GM18517 (cell line): ENCODE measurements at regions not wholly inside any gene's neighbourhood (a gene's known extent, or its start where the extent isn't known, plus 50 kb on each side); places are given as distances from the start of the nearest gene placed in this dataset.

Experiments
- ATAC-seq: cut with Tn5 transposase; IDR thresholded peaks from one replicate; pipeline ENCODE4 v1.9.1; 2021; ENCODE audit warnings: mild to moderate bottlenecking, moderate library complexity; ENCODE audit not compliant: unreplicated experiment

DNA sequence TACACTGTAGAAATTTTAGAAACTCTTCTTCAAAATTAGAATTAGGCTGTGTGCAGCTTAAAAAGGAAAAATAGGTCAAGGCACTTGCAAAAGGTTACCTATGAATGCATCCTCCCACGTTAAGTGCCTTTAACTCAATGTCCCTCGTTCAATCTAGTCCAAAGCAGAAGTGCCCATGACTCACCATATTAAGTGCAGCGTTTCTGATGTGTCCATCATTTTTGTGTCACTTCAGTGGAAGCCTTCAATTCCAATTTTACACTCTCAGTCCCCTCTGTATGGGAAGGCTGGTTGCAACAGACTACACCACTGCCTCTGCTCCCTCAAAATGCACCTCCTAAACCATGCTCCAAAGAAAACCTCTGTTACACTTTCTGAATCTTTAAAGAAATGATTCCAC is 53.4 kb downstream of the FOXB1 start:
- no peak for ATAC-seq

DNA sequence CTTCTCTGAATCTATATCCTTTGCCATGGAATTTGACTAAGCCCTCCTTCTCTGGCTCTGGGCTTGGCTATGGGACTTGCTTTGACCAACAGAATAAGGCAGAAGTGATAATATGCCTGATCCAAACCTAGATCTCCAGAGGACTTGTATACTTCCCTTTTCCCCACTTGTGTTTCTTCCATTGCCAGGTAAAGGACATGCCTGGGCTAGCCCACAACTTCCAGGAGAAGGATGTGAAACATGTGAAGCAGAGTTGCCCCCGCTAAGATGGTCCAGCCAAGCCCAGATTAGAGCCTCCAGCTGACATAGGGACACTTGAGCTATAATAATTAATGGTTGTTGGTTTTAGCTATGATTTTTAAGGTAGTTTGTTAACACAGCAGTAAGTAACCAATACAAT is 55.1 kb downstream of the FOXB1 start:
- ATAC-seq = no peak

DNA sequence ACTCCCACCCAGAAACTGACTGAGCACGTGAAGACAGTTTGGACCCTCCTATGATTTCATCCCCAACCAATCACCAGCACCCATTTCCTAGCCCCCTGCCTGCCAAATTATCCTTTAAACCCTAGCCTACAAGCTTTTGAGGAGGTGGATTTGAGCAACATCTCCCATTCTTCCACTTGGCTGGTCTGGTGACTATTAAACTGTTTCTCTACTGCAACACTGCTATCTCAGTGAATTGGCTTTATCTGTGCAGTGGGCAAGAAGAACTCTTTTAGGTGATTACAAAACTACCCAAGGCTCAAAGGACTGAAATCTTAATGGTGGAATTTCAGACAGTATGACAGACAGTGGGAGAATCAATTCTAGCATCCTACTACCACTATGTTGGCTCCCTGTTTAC is 57.6 kb downstream of the FOXB1 start:
- no peak for ATAC-seq

DNA sequence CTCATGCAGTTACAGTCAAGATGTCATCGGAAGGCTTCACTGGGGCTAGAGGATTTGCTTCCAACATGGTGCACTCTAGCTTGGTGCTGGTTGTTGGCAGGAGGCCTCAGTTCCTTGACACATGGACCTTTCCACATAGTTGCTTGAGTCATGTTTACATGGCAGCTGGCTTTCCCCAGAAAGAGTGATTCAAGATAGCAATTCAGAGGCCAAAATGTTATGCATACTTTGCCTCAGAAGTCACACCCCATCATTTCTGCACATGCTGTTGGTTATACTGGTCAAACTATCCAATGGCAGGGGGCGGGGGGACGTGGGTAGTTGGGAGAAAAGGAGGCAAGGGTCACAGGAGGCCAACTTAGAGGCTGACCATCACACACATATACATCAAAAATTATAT is 58.7 kb downstream of the FOXB1 start:
- no peak for ATAC-seq

DNA sequence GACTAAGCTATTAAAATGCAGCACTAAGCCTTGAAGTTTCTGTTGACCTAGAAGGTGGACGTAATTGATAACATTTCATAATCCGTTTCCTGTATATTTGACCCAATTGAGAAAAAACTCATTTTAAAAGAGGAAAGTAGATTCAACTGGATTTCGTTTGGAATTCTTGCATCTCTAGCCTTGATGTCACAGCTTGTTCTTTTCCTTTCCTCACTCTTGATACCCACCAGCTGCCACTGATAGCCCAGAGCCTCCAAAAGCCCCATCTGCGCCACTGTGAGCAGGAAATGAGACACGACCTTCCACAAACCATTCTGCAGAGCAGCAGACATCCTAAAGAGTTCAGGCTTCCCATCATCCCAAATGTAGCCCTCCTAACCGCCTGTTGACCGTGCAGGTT is 61.8 kb downstream of the FOXB1 start:
- no peak for ATAC-seq

DNA sequence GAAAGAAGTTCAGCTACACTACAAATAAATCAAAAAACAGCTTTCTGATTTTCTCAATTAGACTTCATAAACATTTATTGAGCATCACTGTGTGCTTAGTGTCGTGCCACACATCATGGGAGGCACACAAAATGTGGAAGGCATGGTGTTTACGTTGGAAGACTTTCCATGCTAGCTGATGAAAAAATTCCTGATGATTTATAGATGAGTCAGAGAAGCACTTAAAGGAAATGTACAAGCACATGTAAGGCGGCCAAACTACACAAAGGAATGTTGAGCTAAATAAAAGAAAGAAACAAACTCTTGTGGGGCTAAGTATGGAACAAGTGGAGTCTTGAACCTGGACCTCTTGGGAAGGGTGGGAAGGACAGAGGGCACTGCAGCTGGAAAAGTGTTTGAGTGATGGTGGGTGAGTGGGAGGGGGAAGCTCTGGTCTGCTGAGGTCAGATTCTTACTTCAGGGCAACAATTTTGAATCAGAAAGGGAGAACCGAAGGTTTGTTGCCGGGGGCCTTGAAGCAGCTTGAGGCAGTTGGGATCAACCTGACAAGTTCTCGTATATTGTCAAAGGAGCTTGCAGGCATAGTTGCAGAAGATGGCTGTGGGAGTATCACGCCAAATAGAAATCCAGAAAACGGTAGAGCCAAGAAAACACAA is 66.9 kb downstream of the FOXB1 start:
- ATAC-seq = no peak

DNA sequence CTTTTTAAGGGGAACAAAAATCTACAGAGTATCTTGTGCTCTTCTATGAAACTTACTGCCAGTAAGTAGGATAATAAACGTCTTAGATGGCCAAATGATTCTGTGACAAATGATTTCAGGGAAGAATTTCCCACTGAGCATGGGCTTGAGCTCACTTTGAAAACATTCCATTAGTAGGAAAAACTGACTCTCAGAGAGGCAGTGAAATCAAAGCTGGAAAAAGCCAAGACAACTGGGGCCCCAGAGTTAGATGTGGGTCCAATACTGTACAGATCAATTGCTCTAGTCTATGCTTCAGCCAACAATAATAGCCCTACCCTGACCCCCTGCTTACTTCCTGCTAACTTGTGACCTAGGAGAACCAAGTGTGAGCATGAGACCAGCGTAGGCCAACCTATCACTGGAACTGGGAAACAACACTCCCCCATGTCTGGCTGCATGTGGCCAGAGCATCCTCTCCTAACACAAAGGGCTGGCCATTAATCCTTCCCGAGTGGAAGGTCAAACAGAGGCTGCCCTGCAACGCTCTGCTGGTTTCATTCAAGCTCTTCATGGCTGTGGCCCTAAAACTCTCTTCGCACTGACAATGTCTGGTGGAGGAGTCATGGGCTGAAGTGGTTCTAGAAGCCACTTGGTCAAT is 68.8 kb downstream of the FOXB1 start:
- ATAC-seq = no peak

DNA sequence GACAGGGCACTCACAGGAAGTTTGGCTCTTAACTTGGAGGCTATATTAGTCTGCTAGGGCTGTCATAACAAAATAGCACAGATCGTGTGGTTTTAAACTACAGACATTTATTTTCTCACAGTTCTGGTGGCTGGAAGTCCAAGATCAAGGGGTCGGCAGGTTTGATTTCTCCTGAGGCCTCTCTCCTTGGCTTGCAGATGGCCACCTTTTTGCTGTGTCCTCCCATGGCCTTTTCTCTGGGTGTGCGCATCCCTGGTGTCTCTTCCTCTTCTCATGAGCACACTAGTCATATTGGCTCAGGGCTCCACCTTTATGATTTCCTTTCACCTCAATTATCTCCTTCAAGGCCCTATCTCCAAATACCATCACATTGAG is 69.3 kb downstream of the FOXB1 start:
- ATAC-seq = no peak

DNA sequence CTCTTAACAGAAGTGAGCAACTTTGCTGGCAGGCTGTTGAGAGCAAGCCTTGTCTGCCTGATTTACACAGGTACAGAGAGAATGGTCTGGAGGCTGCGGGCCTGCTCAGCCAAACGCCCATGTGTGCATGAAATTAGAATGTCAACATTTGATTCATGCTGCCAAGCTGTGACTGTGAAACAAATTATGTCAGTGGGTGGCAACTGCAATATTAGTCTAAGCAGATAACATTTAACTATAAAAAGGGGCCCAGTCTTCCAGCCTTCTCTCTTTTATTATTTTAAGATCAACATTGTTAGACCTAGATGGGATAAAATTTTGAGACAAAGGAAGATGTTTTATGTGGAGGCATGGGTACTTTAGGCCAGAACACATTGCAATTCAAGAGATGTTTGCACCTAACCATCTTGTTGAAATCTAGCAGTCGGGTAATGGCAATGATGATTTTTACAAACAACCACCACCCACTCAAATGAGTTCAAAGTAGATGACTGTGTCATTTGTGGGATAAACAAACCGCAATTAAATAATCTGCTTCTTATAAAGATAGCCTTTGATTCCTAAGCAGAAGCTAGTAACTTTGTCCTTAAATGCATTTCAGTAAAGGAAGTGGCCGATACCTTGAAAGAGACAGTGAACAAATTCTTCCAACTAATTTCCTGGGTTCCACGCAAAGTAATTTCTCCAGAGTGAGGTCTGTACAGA is 70.2 kb downstream of the FOXB1 start:
- no peak for ATAC-seq

DNA sequence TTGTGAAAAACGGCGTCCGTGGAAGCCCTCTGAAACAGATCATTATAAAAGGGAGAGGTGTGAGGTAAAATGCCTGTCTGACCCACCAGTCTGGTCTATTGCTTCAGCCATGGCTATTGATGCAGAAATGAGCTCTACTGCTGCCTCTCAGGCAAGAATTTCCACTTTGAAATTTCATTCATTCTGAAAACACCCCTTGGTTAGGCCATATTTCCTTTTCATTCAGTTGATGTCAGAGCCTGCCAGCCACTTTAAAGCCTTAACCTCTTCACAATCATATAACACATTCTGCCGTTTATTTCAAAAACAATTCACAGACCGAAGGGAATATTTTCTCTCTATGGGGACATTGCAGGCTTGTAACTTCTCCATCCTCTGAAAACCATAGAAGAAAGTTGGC is 71.9 kb downstream of the FOXB1 start:
- no peak for ATAC-seq

DNA sequence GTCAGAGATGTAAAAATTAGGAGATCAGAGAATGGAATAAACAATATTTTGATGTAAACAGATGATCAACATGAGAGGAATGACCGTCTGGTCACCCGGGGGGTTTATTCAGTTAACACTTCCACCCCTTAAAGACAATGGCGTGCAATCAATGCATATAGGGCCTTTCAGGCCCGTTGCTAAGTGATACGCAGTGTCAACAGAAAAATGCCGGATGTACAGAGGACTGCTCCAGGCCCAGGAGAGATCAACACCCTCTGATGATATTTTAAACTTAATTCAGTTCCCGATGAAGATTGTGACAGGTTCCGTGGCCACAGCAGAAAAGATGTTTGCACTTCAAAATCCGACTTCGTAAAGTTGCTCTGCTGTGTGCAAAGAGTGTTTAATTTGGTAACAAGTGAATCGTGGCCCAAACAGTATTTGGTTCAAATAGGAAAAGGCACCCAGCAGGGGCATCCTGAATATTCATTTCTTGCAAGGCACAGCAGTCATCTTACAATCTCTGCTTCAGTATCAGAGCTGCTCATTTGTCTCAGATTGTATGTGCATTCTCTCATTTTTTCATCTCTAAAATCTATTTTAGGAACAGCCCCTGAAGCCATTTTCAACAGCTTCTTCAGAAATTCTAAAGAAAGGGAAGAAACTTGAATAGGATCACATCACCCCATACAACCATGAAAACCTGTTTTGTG is 72.6 kb downstream of the FOXB1 start:
- ATAC-seq = no peak

DNA sequence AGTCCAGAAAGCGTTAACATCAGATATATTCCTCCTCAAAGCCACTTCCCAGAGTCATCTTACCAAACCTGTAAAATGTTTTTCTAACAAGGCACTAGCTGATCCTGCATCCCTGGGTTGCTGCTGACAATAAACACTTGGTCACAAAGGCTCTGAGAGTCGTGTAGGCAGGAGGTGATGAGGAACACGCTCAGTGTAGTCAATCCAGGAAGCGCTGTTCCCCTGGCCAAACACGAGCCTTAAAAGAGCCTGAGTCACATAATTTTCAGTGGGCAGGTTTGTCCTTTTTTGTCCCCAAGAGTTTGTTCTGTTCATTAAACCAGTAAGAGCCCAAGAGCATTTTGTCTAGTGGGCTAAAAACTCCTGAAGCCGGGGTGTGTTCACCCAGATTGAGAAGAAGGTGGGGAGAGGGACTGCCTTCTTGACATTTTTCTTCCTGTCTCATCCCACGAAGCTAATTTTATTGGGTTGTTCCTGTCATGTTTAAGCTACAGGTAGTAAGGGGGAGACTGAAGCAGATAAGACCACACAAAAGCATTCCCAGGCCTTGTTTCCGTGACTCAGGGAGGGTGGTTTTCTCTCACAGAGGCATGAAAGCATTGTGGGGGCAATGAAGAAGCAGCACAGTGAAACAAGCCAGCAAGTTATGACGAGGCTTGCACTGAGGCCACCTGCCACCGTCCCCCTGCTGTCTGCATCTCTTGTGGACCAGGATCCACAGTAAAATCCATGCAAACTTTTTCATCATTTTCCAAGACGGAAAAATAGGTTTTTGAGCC is 73.7 kb downstream of the FOXB1 start:
- ATAC-seq = no peak

DNA sequence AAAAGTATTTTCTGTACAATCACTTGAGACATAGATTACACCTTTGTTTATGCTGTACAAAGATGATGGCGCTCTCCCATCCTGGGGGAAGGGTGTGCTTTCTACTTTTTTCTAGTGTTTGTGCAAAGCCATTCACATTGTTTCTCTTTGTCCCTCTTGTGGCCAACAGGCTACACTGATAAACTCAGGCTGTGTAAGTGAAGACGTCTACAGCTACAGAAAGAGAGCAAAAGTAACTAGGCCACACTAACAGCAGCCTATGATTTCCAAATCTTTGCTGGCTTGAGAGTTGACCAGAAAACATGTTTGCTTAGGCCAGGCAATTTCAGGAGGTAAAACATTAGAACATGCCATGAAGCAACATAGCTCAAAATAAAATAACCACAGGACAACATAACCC is 75.1 kb downstream of the FOXB1 start:
- no peak for ATAC-seq

DNA sequence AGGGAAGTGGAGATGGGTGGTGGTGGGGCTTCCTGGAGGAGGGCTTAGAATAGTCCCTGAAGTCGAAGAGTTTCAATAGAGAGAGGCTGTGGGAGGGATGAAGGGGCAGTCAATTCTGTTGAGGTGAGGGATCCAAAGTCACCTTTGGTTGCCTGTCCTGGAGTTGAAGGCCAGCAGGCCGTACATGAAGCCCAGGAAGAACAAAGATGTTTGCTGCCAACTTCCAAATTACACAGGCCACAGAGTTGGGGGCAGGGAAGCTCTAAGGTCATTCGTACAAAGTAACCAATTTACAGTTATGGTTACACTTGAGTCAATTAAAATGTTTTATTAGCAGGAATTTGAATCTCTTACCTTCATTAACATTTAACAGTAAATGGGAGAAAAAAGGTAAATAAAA is 77.9 kb downstream of the FOXB1 start:
- no peak for ATAC-seq

DNA sequence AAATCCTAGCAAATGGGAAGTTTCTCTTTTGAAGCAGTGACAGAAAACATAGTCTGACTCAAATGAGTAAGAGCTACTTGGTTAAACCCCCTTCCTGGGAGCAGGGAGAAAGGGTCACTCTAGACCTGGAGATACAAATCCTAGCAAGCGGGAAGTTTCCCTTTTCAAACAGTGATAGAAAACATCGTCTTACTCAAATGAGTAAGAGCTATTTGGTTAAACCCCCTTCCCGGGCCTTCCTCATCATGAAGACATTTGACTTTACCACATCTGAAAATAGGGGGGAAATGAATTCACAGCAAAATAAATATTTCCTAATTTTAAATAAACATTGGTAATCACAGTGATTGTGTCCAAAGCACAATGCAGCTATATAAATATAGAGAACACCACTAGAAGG is 79.2 kb downstream of the FOXB1 start:
- ATAC-seq = no peak

DNA sequence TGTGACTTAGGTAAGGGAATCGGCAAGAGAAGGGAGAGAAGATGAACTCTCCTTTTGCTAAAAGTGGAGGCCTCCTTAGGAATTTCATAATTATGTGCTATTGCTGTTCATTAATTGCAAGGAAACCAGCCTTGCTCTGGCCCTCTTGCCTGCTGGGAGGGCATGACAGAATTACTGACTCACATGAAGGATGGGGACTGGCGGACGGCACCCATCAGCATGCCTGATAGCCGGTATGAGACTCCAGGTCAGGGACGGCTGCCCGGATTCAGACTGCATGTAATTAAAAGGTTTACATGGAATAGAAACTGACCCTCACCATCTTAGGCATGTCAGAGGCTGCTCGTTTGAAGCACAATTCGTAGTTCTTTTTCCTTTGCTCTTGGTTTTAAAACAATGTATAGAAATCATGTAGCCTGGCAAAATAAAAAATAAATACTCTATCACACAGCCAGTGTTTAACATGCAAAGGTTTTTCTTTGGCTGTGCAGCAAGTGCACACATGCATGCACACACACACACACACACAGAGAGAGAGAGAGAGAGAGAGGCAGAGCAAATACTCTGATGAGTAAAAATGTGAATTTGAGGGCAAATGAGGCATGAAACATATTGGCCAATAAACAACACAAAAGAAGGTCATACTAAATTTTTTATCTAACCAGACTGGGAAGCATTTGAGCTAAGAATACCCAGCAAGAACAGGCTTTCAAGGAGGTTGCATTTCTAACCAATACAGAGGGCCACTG is 82.7 kb downstream of the FOXB1 start:
- ATAC-seq = no peak

DNA sequence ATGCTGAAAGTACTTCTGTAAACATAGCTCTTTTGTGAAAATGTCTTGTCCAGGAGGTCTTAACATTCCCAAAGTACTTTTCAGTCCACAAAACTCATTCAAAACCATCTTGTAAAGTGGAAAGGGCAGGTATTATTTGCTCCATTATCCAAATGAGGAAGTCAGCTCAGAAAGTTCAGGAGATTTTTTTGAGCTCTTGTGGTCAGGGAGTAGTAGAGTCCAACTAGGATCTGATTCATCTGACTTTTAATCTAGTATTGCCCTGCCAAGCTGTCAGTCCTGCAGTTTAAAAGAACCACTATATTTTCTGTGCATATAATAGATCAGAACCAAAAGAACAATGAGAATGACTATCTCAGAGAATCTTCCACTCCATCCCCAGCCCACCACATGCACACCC is 83.5 kb downstream of the FOXB1 start:
- no peak for ATAC-seq

DNA sequence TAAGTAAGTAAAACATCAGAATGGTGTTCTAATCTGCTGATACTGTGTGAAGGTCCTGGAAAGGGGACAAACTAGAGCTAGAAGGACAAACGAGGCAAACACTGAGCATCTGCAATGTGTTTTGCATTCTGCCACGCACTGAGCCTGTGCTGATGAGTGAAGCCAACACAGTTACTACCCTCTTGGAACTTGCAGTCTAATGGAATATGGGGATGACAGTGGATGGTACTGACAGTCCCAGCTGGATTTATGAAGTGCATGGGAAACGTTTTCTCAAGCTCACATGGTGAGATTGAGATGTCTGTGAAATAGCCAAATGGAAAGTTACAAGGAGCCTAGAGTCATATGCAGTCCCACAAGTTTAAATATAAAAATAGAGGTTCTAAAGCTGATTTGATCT is 86.6 kb downstream of the FOXB1 start:
- no peak for ATAC-seq

DNA sequence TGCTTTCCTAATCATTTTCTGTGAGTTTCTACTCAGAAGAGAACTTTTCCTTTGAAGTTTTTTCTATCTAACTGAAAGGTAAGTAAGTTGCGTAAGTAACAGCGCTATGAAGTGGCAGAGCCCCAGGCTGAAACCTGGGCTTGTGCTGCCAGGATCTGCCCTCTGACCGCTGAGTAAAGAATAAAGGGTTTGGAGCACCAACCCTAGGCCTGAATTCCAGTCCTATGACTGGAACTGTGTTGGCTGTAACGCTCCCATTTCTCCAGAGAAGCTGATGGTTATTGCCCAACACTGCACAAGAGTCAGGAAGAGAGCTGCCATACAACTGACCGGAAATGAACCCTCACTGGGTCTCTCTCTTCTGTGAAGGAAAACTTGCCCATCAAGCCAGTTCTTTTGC is 87.0 kb downstream of the FOXB1 start:
- no peak for ATAC-seq

DNA sequence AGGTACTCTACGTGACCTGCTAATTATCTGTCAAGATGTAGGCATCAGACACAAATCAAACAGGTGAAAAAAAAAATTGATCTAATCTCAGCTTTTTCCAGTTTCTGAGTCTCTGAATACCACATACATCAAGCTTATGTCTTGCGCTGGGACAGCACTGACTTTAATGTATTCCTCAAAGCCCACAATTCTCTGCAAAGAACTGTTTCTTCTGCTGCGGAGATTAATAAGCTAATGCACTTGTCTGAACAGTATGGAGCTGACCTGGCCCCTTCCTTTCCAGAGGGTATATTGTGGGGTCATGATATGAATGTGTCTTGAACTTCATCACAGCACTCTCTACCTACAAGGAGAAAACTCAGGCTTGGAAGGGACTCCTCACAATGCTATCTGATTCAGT is 87.8 kb downstream of the FOXB1 start:
- no peak for ATAC-seq
